ENCODE measurements at regions not wholly inside any gene's neighbourhood (a gene's known extent, or its start where the extent isn't known, plus 50 kb on each side); places are given as distances from the start of the nearest gene placed in this dataset.

DNA sequence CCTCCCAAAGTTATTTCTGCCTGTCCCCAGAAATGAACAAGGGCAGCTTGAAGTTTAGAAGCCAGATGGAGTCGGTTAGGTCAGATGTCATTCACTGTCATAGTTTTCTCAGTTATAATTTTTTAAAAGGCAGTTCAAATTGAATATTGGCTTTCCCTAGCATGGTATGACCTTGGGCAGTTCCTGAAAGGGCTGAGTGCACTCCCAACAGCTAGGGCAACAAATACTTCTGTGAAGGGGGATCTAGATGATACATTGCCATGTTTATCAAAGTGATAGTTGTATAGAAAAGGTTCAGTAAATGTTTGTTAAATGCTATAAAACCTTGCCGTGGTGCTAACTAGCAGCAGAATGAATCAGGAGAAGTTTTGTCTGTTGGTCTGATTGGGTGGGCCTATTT, 938.1 kb upstream of the GRIA3 start:
- ATAC-seq (ENCODE audit: low read depth) (no peak), DNase-seq (no peak)
- no peaks in the 10 kb centered on the region for H3K27me3 ChIP-seq (replicated peaks in 1 of 4; ENCODE audit: control extremely low read depth in 1 of 4, control insufficient read depth in 3 of 4, insufficient read depth in 4 of 4, low read length in 3 of 4)
- Mint-ChIP-seq H3K9me3 (ENCODE audit: insufficient read depth) (no peaks in the 10 kb centered on the region), H3K4me1 (no peaks in the 10 kb centered on the region), H3K27ac (no peak overlapping the region), H3K4me3 (no peak overlapping the region), H3K27me3 (no peaks in the 10 kb centered on the region)
- TF ChIP-seq, protein P1, sequence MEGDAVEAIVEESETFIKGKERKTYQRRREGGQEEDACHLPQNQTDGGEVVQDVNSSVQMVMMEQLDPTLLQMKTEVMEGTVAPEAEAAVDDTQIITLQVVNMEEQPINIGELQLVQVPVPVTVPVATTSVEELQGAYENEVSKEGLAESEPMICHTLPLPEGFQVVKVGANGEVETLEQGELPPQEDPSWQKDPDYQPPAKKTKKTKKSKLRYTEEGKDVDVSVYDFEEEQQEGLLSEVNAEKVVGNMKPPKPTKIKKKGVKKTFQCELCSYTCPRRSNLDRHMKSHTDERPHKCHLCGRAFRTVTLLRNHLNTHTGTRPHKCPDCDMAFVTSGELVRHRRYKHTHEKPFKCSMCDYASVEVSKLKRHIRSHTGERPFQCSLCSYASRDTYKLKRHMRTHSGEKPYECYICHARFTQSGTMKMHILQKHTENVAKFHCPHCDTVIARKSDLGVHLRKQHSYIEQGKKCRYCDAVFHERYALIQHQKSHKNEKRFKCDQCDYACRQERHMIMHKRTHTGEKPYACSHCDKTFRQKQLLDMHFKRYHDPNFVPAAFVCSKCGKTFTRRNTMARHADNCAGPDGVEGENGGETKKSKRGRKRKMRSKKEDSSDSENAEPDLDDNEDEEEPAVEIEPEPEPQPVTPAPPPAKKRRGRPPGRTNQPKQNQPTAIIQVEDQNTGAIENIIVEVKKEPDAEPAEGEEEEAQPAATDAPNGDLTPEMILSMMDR (IDR thresholded peaks at IDR 0.05): no peak
- TF ChIP-seq EZH2 (IDR thresholded peaks at IDR 0.05; ENCODE audit: borderline replicate concordance, insufficient read depth, low read depth, low read length, poor library complexity, severe bottlenecking): no peak
- H3K27ac ChIP-seq (ENCODE audit: low read length in 2 of 2): no peak overlapping the region
- H3K4me1 ChIP-seq (ENCODE audit: control insufficient read depth in 2 of 2, insufficient read depth in 2 of 2, low read length in 2 of 2): no peaks in the 10 kb centered on the region
- WGBS (ENCODE audit: insufficient coverage): no CpG with 5 or more reads among the region's 2 CpGs
- intact Hi-C loops (cut with micrococcal nuclease): no loop called here
- no peak overlapping the region for H3K9ac ChIP-seq (ENCODE audit: low read length)
- ChIA-PET POLR2A (no interaction called here), CTCF (no interaction called here)
- no peaks in the 10 kb centered on the region for H3K36me3 ChIP-seq (replicated peaks in 1 of 2; ENCODE audit: control extremely low read depth in 1 of 2, control insufficient read depth in 1 of 2, extremely low read depth in 1 of 2, insufficient read depth in 2 of 2, low read length in 1 of 2)
- H2AFZ ChIP-seq (ENCODE audit: insufficient read depth, low read depth, low read length, poor library complexity, severe bottlenecking): no peak overlapping the region
- no peak overlapping the region for H3K4me2 ChIP-seq (replicated peaks; ENCODE audit: low read depth, low read length, poor library complexity, severe bottlenecking)
- H3K4me3 ChIP-seq (ENCODE audit: control extremely low read depth in 1 of 5, extremely low read depth in 1 of 5, insufficient read depth in 1 of 5, low read depth in 2 of 5, low read length in 4 of 5): no peak overlapping the region
- H3K9me3 ChIP-seq (ENCODE audit: control extremely low read depth in 1 of 3, control insufficient read depth in 2 of 3, insufficient read depth in 1 of 3, low read length in 2 of 3): no peaks in the 10 kb centered on the region
- no peaks in the 10 kb centered on the region for H3K79me2 ChIP-seq (ENCODE audit: control insufficient read depth, insufficient read depth, low read length)
- H4K20me1 ChIP-seq (ENCODE audit: control insufficient read depth, insufficient read depth, low read length, poor library complexity, severe bottlenecking): no peaks in the 10 kb centered on the region

GRCh38 chrX:122246937-122247336, 937.1 kb upstream of the GRIA3 start:
- ChIA-PET POLR2A (no interaction called here), CTCF (no interaction called here)
- Mint-ChIP-seq H3K4me3 (no peak overlapping the region), H3K27ac (no peak overlapping the region), H3K9me3 (ENCODE audit: insufficient read depth) (no peaks in the 10 kb centered on the region), H3K27me3 (no peaks in the 10 kb centered on the region), H3K4me1 (no peaks in the 10 kb centered on the region)
- Histone ChIP-seq H3K36me3 (replicated peaks in 1 of 2; ENCODE audit: control extremely low read depth in 1 of 2, control insufficient read depth in 1 of 2, extremely low read depth in 1 of 2, insufficient read depth in 2 of 2, low read length in 1 of 2) (no peaks in the 10 kb centered on the region), H3K79me2 (ENCODE audit: control insufficient read depth, insufficient read depth, low read length) (no peaks in the 10 kb centered on the region), H3K4me1 (ENCODE audit: control insufficient read depth in 2 of 2, insufficient read depth in 2 of 2, low read length in 2 of 2) (no peaks in the 10 kb centered on the region), H3K27ac (ENCODE audit: low read length in 2 of 2) (no peak overlapping the region), H3K27me3 (replicated peaks in 1 of 4; ENCODE audit: control extremely low read depth in 1 of 4, control insufficient read depth in 3 of 4, insufficient read depth in 4 of 4, low read length in 3 of 4) (no peaks in the 10 kb centered on the region), H3K9ac (ENCODE audit: low read length) (no peak overlapping the region), H3K4me2 (replicated peaks; ENCODE audit: low read depth, low read length, poor library complexity, severe bottlenecking) (no peak overlapping the region), H2AFZ (ENCODE audit: insufficient read depth, low read depth, low read length, poor library complexity, severe bottlenecking) (no peak overlapping the region), H3K4me3 (ENCODE audit: control extremely low read depth in 1 of 5, extremely low read depth in 1 of 5, insufficient read depth in 1 of 5, low read depth in 2 of 5, low read length in 4 of 5) (no peak overlapping the region), H4K20me1 (ENCODE audit: control insufficient read depth, insufficient read depth, low read length, poor library complexity, severe bottlenecking) (no peaks in the 10 kb centered on the region), H3K9me3 (ENCODE audit: control extremely low read depth in 1 of 3, control insufficient read depth in 2 of 3, insufficient read depth in 1 of 3, low read length in 2 of 3) (no peaks in the 10 kb centered on the region)
- TF ChIP-seq, protein P1 (IDR thresholded peaks at IDR 0.05): no peak
- TF ChIP-seq EZH2 (IDR thresholded peaks at IDR 0.05; ENCODE audit: borderline replicate concordance, insufficient read depth, low read depth, low read length, poor library complexity, severe bottlenecking): no peak
- no CpG with 5 or more reads among the region's 3 CpGs for WGBS (ENCODE audit: insufficient coverage)
- DNase-seq: no peak
- intact Hi-C loops (cut with micrococcal nuclease): no loop called here
- ATAC-seq (ENCODE audit: low read depth): no peak

All from B cell (primary cell).